ENCODE measurements at regions not wholly inside any gene's neighbourhood (a gene's known extent, or its start where the extent isn't known, plus 50 kb on each side); places are given as distances from the start of the nearest gene placed in this dataset.

DNA sequence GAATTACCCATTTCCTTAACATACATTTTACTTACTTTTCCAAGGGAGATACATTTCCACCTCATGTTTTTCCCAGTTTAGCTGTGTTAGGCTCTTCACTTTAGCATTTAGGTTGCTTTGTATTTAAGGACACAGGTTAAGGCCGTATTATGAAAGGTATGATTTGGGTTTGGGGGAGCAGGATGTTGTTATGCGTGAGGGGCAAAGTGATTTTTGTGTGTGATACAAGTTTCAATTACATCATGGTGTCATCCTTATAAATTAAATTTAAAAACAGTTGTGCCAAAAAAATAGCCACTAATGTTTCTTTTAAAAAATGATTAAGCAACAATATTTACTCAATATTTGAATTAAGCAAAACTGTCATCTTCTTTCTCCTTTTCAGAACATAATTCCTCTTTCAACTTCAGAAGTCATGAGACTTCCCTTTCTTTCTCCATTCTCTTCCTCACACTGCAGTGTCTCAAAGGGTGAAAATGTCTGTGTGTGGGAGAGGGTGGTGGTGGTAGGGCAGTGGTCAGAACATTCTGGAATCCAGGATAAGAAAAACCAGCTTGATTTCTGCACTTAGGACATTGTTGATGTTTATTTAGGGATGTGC lies 126.2 kb downstream of the KCNRG start:
- H3K9me3 ChIP-seq: no peaks in the 10 kb centered on the region
- no peaks in the 10 kb centered on the region for H3K27me3 ChIP-seq
- DNase-seq: no peak
- no peaks in the 10 kb centered on the region for H3K36me3 ChIP-seq (replicated peaks in 1 of 2; ENCODE audit: insufficient read depth in 1 of 2, low read depth in 2 of 2)
- WGBS, 2 donors: 77 to 93% methylated on average over 2 of the region's 2 CpGs
- no peak for ATAC-seq
- peak overlapping the region in 1 of 4 donors; percentile 26 for H3K27ac ChIP-seq
- H3K4me1 ChIP-seq: no peaks in the 10 kb centered on the region
- no peak overlapping the region for H3K4me3 ChIP-seq
- intact Hi-C loops (cut with DNase I): no loop called here
- TF ChIP-seq, protein P1, sequence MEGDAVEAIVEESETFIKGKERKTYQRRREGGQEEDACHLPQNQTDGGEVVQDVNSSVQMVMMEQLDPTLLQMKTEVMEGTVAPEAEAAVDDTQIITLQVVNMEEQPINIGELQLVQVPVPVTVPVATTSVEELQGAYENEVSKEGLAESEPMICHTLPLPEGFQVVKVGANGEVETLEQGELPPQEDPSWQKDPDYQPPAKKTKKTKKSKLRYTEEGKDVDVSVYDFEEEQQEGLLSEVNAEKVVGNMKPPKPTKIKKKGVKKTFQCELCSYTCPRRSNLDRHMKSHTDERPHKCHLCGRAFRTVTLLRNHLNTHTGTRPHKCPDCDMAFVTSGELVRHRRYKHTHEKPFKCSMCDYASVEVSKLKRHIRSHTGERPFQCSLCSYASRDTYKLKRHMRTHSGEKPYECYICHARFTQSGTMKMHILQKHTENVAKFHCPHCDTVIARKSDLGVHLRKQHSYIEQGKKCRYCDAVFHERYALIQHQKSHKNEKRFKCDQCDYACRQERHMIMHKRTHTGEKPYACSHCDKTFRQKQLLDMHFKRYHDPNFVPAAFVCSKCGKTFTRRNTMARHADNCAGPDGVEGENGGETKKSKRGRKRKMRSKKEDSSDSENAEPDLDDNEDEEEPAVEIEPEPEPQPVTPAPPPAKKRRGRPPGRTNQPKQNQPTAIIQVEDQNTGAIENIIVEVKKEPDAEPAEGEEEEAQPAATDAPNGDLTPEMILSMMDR (IDR thresholded peaks at IDR 0.05): no peak
- no peak for TF ChIP-seq POLR2A (IDR thresholded peaks at IDR 0.05)

DNA sequence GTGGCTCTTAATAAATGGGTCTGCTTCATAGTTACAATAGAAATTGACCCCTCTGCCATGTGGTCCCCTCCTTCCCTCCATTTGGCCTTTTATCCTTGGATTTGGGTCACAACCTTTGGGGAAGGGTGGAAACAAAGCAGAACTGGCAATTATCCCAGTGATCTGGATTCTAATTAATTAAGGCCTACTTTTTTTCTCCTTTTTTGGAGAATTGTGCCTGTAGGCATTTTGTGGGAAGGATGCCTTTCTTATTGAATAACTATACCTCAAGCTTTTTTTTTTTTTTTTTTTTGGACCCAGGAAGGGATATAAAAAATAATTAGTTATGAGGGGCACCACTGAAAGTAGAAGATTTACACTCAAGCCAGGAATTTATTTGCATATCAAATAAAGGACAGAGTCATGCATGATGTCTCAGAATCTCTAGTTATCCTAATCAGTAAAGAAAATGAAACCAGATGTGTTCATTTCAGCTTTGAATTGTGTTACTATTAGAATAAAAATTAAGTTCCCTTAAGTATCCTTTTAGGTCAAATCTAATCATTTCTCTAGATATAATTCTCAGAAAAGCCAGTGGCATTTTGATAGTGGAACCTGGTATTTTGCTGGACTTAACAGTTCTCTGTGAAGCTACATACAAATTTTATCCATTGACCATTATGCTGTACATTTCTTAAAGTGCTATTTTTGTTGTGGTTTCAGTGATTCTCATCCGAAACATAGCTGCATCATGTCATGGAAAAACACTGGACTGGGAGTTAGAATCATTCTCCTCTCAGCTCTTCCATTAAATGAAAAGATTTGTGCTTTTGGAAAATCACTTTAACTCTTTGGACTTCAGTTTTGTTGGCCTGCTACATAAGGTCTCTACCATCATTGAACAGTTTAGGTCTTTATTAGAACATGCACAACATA lies 129.3 kb downstream of the KCNRG start:
- Histone ChIP-seq H3K4me3 (no peak overlapping the region), H3K27ac (no peak overlapping the region), H3K9me3 (no peaks in the 10 kb centered on the region), H3K36me3 (replicated peaks in 1 of 2; ENCODE audit: insufficient read depth in 1 of 2, low read depth in 2 of 2) (no peaks in the 10 kb centered on the region), H3K27me3 (no peaks in the 10 kb centered on the region), H3K4me1 (no peaks in the 10 kb centered on the region)
- TF ChIP-seq, protein P1 (IDR thresholded peaks at IDR 0.05): no peak
- TF ChIP-seq POLR2A (IDR thresholded peaks at IDR 0.05): no peak
- DNase-seq (no peak), ATAC-seq (no peak)
- 61 to 65% methylated on average over 1 of the region's 1 CpG for WGBS, 2 donors
- intact Hi-C loops (cut with DNase I): no loop called here

DNA sequence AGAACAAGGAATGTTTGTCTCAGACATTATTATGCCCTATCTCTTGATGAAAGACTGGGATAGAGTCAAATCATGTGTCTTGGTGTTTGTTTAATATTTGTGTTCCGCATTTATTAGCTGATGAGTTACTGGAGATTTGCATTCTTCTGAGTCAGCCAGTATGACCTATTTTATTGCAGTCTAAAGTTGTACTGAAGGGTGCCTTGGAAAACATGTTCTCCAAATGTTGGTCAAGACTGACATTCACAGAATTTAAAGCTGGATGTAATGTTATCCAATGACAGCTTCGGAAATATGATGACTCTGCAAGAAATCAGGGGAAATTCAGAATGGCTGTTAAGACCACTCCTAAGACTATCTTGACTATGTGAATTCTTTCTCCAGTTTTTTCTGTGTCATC lies 134.0 kb downstream of the KCNRG start:
- no peak for ATAC-seq
- Histone ChIP-seq H3K27me3 (no peaks in the 10 kb centered on the region), H3K27ac (no peak overlapping the region), H3K4me3 (no peak overlapping the region), H3K9me3 (no peaks in the 10 kb centered on the region), H3K36me3 (replicated peaks in 1 of 2; ENCODE audit: insufficient read depth in 1 of 2, low read depth in 2 of 2) (no peaks in the 10 kb centered on the region), H3K4me1 (no peaks in the 10 kb centered on the region)
- TF ChIP-seq POLR2A (IDR thresholded peaks at IDR 0.05): no peak
- TF ChIP-seq, protein P1 (IDR thresholded peaks at IDR 0.05): no peak
- intact Hi-C loops (cut with DNase I): no loop called here
- WGBS, 2 donors: 95 to 97% methylated on average over 2 of the region's 2 CpGs
- no peak for DNase-seq

DNA sequence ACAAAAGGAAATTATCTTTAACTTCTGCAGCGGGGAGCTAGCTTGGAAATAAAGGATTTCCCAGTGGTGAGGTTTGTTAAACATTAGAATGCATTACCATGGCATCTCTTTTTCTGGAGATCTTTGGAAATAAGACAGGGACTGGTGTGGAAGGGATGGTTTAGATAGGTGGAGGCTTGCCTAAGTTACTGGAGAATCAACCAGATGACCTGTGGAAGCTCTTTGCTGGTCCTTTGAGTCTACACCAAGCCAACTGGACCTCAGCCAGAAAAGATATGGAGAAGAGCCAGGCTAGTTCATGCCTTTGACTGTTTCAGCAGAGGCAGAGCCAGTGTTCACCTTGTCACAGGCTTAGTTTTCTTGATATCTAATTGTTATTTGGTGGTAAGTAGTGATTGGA lies 134.7 kb downstream of the KCNRG start:
- TF ChIP-seq, protein P1 (IDR thresholded peaks at IDR 0.05): no peak
- TF ChIP-seq POLR2A (IDR thresholded peaks at IDR 0.05): no peak
- Histone ChIP-seq H3K27me3 (no peaks in the 10 kb centered on the region), H3K9me3 (no peaks in the 10 kb centered on the region), H3K36me3 (replicated peaks in 1 of 2; ENCODE audit: insufficient read depth in 1 of 2, low read depth in 2 of 2) (no peaks in the 10 kb centered on the region), H3K4me3 (no peak overlapping the region), H3K27ac (no peak overlapping the region), H3K4me1 (no peaks in the 10 kb centered on the region)
- intact Hi-C loops (cut with DNase I): no loop called here
- WGBS, 2 donors: 74 to 83% methylated on average over 1 of the region's 1 CpG
- ATAC-seq (peak; percentile 56), DNase-seq (peak; percentile 70 to 88 (median 81))

Data from body of pancreas (tissue), 4 donors.